LNCAP (cell line): ENCODE measurements at regions not wholly inside any gene's neighbourhood (a gene's known extent, or its start where the extent isn't known, plus 50 kb on each side); places are given as distances from the start of the nearest gene placed in this dataset.

ENCODE experiments used
- TF ChIP-seq, protein P1 (sequence below): fragments of 450-650 bp; IDR thresholded peaks from 2 replicates; pipeline ENCODE4 v1.5.1; 2017; ENCODE audit warnings: mild to moderate bottlenecking

DNA sequence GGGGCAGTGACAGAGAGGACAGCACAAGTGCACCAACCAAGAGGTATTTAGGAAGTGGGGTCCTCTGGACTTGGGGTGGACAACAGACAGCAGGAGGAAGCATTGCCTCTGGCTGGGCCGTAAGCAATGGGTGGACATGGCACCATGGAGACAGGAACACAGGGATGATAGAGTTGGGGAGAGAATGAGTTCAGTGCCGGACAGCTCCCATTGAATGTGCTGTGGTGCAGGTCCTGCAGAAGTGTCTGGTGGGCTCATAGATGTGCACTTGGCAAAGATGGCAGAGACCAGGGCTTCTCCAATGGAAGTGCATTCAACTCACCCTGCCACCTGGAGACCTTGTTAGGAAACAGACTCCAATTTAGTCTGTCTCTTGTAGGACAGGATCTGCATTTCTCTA, 341.5 kb upstream of the ZMIZ1 start:
- TF ChIP-seq, protein P1, sequence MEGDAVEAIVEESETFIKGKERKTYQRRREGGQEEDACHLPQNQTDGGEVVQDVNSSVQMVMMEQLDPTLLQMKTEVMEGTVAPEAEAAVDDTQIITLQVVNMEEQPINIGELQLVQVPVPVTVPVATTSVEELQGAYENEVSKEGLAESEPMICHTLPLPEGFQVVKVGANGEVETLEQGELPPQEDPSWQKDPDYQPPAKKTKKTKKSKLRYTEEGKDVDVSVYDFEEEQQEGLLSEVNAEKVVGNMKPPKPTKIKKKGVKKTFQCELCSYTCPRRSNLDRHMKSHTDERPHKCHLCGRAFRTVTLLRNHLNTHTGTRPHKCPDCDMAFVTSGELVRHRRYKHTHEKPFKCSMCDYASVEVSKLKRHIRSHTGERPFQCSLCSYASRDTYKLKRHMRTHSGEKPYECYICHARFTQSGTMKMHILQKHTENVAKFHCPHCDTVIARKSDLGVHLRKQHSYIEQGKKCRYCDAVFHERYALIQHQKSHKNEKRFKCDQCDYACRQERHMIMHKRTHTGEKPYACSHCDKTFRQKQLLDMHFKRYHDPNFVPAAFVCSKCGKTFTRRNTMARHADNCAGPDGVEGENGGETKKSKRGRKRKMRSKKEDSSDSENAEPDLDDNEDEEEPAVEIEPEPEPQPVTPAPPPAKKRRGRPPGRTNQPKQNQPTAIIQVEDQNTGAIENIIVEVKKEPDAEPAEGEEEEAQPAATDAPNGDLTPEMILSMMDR: no peak

DNA sequence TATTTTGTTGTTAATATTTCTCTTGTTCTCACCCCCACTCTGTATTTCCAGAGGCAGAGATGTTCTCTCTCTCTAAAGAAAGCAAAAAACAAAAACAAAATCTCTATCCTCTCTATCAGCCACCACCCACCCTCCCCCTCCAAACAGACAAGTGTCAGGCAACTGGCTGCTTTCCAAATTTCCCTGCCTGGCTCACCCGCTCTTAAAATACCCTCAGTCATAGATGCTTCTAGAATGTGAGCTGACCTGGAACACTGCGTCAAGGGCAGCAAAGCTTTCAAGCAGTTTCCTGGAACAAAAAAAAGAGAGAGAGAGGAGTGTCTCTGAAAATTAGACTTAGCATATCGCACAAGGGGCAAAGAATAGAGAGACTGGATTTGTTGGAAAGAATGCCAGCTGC, 341.0 kb upstream of the ZMIZ1 start:
- TF ChIP-seq, protein P1: no peak

DNA sequence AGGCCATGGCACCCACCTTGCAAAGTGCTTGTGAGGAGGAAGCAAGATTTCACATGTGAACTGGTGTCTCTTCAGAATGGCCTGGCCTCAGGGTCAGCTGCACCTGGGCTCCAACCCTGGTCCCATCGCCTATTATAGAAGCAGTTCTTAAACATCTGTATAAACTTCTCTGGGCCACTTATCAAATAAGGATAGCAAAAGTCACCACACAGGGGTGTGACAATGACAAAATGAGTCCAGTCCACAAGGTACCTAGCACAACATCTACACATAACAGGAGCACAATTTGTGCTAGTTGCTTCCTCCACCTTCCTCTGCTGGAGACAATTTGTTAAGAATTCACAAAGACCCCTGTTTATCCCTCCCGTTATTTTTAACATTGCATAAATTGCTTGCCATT, 340.6 kb upstream of the ZMIZ1 start:
- TF ChIP-seq, protein P1: no peak

DNA sequence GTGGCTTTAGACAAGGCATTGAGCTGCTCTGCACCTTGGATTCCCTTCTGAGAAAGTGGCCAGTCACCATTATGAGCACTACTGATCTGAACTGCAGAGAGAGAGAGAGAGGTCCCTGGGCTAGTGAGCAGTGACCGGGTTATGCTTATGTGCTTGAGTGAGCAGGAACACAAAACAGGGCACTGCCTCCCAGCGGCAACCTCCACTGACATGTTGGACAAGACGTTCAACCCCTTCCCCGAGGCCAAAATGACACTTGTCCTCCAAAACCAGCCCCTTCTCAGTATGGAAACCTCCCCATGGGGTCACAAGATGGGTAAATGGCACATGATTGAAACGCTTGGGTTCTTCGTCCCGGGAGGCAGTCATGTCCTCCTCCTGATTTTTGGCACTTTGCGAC, 339.4 kb upstream of the ZMIZ1 start:
- TF ChIP-seq, protein P1: no peak

DNA sequence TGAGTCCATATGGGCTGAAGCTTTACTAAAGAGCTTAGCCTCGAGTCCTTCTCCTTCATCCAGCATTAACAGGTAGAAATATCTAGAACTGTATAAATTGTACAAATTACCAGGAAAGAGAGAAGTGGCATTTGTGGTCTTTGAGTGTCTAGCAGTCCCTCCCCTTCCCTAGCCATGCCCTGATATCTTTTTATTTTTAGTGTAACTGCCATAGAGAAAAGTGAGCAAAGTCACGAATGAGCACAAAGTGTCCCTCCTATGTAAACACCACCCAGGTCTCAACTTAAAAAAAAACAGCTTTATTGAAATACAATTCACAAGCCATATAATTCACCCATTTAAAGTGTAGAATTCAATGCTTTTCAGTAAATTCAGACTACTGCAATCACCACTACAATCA, 339.0 kb upstream of the ZMIZ1 start:
- TF ChIP-seq, protein P1: no peak

DNA sequence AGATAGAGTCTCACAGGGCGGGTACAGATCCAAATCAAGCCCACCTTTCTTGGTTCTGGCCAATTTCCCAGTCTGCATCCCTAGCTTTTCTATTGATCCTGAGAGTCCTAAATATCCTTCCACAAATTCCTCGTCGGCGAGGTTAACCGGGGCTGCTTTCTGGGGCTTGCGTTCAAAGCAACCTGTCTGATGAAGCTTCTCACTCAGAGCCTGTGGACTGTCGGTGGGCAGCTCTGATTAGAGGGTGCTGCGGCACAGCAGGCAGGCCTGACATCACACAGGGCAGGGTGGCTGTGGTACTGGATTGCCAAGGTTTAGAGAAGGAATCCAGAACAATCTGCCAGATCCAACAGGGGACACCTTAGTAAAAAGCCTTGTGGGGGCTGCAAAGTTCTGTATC, 338.0 kb upstream of the ZMIZ1 start:
- TF ChIP-seq, protein P1: no peak

DNA sequence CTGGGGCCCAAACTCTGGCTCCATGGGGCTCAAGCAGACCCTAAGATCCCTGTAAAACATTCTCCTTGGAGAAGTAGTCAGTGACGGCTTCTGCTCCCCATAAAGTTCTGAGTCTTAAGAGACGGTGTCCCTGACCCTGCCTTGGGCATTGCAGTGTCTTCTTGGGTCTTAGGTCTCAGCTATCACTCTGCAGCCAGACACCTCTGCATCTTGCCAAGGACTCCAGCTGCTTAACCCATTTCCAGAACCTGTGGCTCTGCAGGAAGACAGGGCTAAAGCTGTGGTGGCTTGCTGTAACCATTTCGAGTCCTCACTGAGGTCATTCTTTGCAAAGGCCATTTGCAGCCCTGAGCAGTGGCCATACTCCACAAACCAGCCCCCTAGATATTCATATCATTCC, 337.1 kb upstream of the ZMIZ1 start:
- TF ChIP-seq, protein P1: no peak

DNA sequence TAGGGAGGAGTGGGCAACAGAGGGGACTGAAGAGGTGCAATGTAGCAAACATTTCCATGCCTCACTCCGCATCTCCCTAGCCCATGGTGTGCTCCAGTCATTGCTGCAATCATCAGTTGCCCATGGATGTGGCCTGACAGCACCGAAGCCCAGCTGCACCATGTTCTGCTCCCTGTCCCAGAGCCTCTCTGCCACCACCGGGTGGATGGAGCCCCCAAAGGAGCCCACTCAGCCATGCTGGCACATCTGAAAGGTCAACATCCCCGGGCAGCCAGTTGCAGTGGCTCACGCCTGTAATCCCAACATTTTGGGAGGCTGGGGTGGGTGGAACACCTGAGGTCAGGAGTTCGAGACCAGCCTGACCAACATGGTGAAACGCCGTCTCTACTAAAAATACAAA, 336.4 kb upstream of the ZMIZ1 start:
- TF ChIP-seq, protein P1: no peak
